ENCODE measurements at regions not wholly inside any gene's neighbourhood (a gene's known extent, or its start where the extent isn't known, plus 50 kb on each side); places are given as distances from the start of the nearest gene placed in this dataset.
"Not testable (repeated sequence)": the region's sequence is repeated elsewhere in the genome, so short reads cannot be mapped to it uniquely, and the experiment has no call there.

GRCh38 chr6:51049288-51049982 lies 230.8 kb downstream of the TFAP2B start:
- no peak for TF ChIP-seq POLR2A (IDR thresholded peaks at IDR 0.05)
- TF ChIP-seq POLR2AphosphoS5 (IDR thresholded peaks at IDR 0.05; ENCODE audit: insufficient read depth in 1 of 2, low read depth in 1 of 2), result no peak
- no peak for TF ChIP-seq CTCF (IDR thresholded peaks at IDR 0.05)
- Histone ChIP-seq H3K36me3 (no peaks in the 10 kb centered on the region), H3K4me1 (no peaks in the 10 kb centered on the region), H3K4me3 (no peak overlapping the region), H3K27ac (no peak overlapping the region), H3K9me3 (no peaks in the 10 kb centered on the region), H3K27me3 (no peaks in the 10 kb centered on the region)
- intact Hi-C loops (cut with DNase I), result no loop called here
- DNase-seq (ENCODE audit: extremely low spot score in 2 of 2), result no peak

- no peak overlapping the region for H3K27ac ChIP-seq
- no peaks in the 10 kb centered on the region for H3K4me1 ChIP-seq
- no peak for TF ChIP-seq CTCF (IDR thresholded peaks at IDR 0.05)
- no peak for TF ChIP-seq POLR2AphosphoS5 (IDR thresholded peaks at IDR 0.05; ENCODE audit: insufficient read depth in 1 of 2, low read depth in 1 of 2)
- no peak for TF ChIP-seq POLR2A (IDR thresholded peaks at IDR 0.05)
- H3K4me3 ChIP-seq, result no peak overlapping the region
- H3K36me3 ChIP-seq, result no peaks in the 10 kb centered on the region
- H3K9me3 ChIP-seq, result no peaks in the 10 kb centered on the region
- no peaks in the 10 kb centered on the region for H3K27me3 ChIP-seq
- intact Hi-C loops (cut with DNase I), result no loop called here
- DNase-seq (ENCODE audit: extremely low spot score in 2 of 2), result no peak
Observed at GRCh38 chr6:51049983-51050877, 231.6 kb downstream of the TFAP2B start.

- H3K4me1 ChIP-seq; H3K9me3 ChIP-seq; H3K27ac ChIP-seq; H3K27me3 ChIP-seq; DNase-seq (ENCODE audit: extremely low spot score in 2 of 2); H3K36me3 ChIP-seq; H3K4me3 ChIP-seq; intact Hi-C loops (cut with DNase I): not testable (repeated sequence)
Observed at GRCh38 chr6:51052716-51053115, 234.0 kb downstream of the TFAP2B start.

- H3K4me3 ChIP-seq; intact Hi-C loops (cut with DNase I); DNase-seq (ENCODE audit: extremely low spot score in 2 of 2); H3K9me3 ChIP-seq; H3K4me1 ChIP-seq; H3K27ac ChIP-seq; H3K27me3 ChIP-seq; H3K36me3 ChIP-seq: not testable (repeated sequence)
Observed at GRCh38 chr6:51055316-51055715, 236.6 kb downstream of the TFAP2B start.

- Histone ChIP-seq H3K4me1 (no peaks in the 10 kb centered on the region), H3K36me3 (no peaks in the 10 kb centered on the region), H3K9me3 (no peaks in the 10 kb centered on the region), H3K27me3 (no peaks in the 10 kb centered on the region), H3K4me3 (no peak overlapping the region), H3K27ac (no peak overlapping the region)
- intact Hi-C loops (cut with DNase I), result no loop called here
- no peak for DNase-seq (ENCODE audit: extremely low spot score in 2 of 2)
- TF ChIP-seq POLR2A (IDR thresholded peaks at IDR 0.05) (no peak), POLR2AphosphoS5 (IDR thresholded peaks at IDR 0.05; ENCODE audit: insufficient read depth in 1 of 2, low read depth in 1 of 2) (no peak), CTCF (IDR thresholded peaks at IDR 0.05) (no peak)
Observed at GRCh38 chr6:51057296-51057695, 238.6 kb downstream of the TFAP2B start.

- Histone ChIP-seq H3K27ac (no peak overlapping the region), H3K4me3 (no peak overlapping the region), H3K27me3 (no peaks in the 10 kb centered on the region), H3K36me3 (no peaks in the 10 kb centered on the region), H3K9me3 (no peaks in the 10 kb centered on the region), H3K4me1 (no peaks in the 10 kb centered on the region)
- TF ChIP-seq POLR2AphosphoS5 (IDR thresholded peaks at IDR 0.05; ENCODE audit: insufficient read depth in 1 of 2, low read depth in 1 of 2) (no peak), POLR2A (IDR thresholded peaks at IDR 0.05) (no peak), CTCF (IDR thresholded peaks at IDR 0.05) (no peak)
- intact Hi-C loops (cut with DNase I), result no loop called here
- no peak for DNase-seq (ENCODE audit: extremely low spot score in 2 of 2)
Observed at GRCh38 chr6:51060262-51060762, 241.6 kb downstream of the TFAP2B start.

Data from vagina (tissue), 2 donors.